ENCODE measurements at regions not wholly inside any gene's neighbourhood (a gene's known extent, or its start where the extent isn't known, plus 50 kb on each side); places are given as distances from the start of the nearest gene placed in this dataset.

GRCh38 chr2:58708565-58708964, 467.4 kb upstream of the FANCL start:
- no peak for TF ChIP-seq ESRRG (CRISPR knock-in tag; IDR thresholded peaks at IDR 0.05)
- TF ChIP-seq TCF4 (CRISPR knock-in tag; IDR thresholded peaks at IDR 0.05; ENCODE audit: borderline replicate concordance) = no peak
- TF ChIP-seq ZNF8 (CRISPR knock-in tag; IDR thresholded peaks at IDR 0.05) = no peak
- no peak for TF ChIP-seq ZFP30 (CRISPR knock-in tag; IDR thresholded peaks at IDR 0.05)
- TF ChIP-seq TOX (CRISPR knock-in tag; IDR thresholded peaks at IDR 0.05; ENCODE audit: borderline replicate concordance) = no peak
- TF ChIP-seq ARNTL (CRISPR knock-in tag; IDR thresholded peaks at IDR 0.05; ENCODE audit: borderline replicate concordance, low read depth) = no peak
